GM21737 (cell line): ENCODE measurements at regions not wholly inside any gene's neighbourhood (a gene's known extent, or its start where the extent isn't known, plus 50 kb on each side); places are given as distances from the start of the nearest gene placed in this dataset.
"Not testable (repeated sequence)": the region's sequence is repeated elsewhere in the genome, so short reads cannot be mapped to it uniquely, and the experiment has no call there.

Experiments
- ATAC-seq: cut with Tn5 transposase; IDR thresholded peaks from one replicate; pipeline ENCODE4 v1.9.1; 2021; ENCODE audit warnings: mild to moderate bottlenecking, moderate library complexity; ENCODE audit not compliant: unreplicated experiment

DNA sequence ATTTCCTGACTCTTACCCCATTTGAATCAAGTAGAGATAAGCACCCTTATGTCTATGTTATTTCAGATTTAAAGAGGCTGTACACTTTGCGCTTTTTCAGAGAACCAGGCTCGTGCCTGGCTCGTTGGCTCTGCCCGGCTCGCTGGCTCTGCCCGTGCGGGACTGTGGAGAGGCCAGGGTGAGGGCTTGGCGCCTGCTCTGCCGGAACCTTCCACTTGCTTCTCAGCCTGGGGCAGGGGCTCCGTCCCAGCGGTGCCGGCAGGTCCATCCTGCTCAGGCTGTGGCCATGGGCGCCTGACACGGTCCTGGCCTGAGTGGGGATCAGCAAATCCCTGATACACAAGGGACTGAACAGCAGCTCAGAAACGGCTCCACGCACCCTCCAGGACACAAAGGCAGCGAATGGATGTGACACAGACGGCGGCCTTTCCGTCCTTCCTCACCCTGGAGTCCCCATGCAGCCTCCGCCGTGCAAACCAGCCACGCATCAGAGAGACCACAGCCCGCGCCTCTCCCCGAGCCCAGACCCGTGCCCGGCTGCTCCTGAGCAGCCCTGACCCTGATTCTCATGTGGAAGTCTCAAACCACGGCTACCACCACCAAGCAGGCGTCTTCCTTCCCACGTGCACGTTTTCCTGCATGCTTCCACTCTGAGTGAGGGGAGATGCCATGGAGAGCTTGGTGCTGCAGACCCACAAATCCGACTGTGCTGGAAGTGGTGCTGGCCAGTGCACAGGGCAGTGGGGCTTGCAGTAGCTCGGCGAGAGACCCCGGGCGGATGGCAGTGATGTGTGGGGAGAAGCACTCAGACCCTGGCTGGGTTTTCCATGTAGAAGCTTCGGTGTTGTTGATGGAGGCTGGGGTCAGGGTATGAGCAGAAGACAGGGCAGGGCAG lies 233.9 kb downstream of the ERMARD start:
- no peak for ATAC-seq

DNA sequence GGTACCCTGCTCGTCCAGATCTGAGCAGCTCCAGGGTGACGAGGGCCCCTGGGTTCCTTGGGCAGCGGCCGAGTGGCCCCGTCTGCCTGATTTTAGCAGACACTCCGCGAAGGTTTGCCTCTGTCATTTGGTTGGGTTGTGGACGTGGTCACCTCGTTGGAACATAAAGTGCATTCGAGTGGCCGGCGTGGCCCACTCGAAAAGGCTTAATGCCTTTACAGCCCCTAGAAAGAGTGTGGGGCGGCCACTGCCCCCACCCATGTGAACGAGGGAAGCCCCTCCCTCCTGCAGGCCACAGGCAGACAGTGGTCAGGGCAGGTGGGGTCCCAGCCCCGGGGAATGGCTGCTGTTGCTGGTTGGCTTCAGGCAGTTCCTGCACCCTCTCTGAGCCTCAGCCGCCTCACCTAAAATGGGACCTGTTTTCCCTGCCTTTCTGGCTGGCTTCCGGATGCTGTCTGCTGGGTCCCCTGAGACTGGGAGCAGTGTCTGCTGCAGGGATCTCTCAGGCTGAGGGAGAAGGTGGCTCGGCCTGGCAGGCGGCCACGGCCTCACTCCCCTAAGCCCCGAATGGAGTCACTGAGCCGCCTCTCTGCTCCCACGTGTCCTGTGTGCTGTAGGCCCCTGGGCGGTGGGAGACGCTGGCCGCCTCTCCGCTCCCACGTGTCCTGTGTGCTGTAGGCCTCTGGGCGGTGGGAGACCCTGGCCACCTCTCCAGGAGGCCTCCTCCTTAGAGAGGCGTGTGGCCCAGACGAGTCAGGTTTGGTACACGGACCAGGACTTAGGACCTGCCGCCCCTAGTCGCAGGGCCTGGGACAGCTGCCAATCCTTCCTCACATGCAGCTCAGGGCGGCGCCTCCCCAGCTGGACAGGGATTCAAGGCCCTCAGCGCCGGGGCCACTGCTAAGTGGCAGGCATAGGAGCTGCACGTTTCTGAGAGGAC lies 233.0 kb downstream of the ERMARD start:
- no peak for ATAC-seq

DNA sequence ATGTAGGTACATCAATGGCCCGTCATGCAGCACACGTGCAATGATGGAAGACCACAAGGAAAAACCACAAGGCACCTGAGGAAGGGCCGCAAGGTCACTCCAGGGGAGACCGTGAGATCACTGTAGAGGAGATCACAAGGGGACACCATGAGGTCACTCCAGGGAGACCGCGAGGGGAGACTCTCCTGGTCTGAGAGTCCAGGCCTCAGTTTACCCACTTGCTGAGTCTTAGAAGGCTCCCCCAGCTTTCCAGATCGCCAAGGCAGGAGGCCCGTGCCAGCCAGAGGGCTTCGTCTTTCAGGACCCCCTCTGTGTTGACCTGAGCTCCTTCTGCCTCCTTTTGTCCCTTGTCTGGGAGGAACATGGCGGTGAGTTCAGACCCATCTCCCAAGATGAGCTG lies 232.2 kb downstream of the ERMARD start:
- ATAC-seq, result no peak

DNA sequence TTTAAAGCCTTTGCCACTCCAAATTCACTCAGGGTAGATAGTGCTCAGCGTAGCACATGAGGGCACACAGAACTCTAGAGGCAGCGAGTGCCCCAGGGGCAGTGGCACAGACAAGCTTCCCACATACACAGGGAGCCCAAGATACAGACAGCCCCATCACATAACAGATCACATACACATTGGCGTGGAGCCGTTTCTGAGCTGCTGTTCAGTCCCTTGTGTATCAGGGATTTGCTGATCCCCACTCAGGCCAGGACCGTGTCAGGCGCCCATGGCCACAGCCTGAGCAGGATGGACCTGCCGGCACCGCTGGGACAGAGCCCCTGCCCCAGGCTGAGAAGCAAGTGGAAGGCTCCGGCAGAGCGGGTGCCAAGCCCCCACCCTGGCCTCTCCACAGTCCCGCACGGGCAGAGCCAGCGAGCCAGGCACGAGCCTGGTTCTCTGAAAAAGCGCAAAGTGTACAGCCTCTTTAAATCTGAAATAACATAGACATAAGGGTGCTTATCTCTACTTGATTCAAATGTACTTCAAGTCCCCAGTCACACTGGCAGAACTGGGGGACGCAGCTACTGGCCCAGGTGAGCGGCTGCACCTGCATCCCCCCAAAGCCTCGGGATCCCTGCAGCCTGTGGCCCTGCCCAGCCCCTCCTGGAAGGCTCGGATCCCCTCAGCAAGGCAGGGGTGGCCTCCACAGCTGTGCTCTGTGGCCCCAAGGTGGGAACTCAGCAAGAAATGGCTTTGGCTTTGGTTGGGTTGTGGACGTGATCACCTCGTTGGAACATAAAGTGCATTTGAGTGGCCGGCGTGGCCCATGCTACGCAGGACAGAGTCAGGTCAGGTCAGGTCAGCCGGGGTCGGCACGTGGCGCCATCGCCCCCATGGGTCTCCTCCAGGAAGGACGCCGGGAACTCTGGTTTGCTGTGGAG lies 231.3 kb downstream of the ERMARD start:
- no peak for ATAC-seq

DNA sequence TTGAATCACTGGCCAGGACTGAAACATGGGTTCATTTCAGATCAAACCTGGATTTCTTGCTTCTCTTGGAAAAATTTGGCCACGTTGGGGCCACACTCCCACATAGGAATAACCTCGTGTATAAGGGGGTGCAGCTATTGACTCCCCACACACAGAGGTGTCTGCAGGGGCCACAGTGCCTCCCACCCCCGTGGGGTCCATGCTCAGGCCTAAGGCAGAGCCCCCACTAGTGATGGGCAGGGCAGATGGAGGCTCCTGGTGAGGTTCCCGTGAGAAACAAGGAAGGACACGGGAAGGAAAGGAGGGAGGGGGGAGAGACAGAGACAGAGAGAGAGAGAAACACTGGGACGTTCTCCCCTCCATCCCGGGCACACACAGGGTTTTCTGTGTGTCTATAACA lies 230.5 kb downstream of the ERMARD start:
- ATAC-seq, result no peak

DNA sequence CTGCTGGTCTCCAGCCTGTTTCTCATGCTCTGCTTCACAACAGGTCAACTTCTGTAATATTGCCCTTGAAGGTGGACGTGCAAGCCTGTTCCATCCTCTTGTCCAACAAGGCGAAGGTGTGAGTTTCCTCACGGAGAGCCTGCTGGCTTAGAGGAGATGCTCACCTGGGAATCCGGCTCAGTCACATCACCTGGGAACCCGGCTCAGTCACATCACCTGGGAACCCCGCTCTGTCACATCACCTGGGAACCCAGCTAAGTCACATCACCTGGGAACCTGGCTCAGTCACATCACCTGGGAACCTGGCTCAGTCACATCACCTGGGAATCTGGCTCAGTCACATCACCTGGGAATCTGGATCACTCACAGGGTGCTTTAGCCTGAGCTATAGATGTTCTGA lies 230.1 kb downstream of the ERMARD start:
- ATAC-seq, result no peak

DNA sequence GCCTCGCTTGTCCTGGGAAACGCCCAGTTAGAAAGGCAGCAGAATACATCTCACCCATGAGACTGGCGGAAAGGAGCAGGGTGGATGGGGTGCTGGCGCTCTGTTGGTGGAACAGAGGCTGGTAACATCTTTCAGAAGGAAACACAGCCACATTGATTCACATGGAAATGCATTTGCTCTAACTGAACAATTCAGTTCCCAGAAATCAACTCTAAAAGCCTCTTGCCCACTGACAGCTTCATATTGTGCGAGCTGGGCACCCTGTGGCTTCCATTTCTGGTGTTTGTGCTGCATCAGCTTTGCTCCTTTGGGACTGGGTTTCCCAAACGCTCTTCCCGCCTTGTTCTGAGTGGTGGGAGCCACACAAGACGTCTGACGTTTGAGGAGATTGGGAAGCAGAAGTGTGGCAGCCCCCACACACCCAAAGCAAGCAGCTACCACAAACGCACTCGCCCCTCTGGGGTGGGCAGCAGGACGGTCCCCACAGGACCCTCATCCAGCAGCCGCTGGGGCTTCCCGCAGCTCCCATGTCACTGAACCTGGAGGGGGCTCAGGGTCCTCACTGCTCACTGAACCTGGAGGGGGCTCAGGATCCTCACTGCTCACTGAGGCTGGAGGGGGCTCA lies 229.5 kb downstream of the ERMARD start:
- ATAC-seq, result no peak

DNA sequence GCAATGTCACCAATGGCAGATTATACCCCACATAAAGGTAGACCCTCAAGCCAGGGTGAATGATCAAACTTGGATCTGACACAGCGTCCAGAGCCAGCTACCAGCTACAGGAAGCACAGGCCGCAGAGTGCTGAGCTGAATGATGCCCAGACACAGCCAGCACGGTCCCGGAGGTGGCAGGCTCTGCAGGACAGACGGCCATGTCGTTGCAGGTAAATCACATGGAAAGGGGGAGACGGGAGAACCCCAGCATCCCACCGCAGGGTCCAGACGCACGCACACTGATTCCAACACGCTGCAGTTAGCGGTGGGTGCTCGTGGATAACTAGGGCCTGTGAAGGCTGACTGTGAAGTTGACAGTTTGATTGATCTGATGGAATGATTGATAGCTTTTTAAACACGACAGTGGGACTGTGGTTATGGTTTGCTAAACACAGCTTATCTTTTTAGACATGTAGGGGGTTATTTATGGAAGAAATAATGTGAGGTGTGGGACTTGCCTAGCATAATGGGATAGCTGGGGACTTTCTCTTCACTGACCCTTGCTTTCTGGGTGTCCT lies 228.5 kb downstream of the ERMARD start:
- ATAC-seq, result no peak

DNA sequence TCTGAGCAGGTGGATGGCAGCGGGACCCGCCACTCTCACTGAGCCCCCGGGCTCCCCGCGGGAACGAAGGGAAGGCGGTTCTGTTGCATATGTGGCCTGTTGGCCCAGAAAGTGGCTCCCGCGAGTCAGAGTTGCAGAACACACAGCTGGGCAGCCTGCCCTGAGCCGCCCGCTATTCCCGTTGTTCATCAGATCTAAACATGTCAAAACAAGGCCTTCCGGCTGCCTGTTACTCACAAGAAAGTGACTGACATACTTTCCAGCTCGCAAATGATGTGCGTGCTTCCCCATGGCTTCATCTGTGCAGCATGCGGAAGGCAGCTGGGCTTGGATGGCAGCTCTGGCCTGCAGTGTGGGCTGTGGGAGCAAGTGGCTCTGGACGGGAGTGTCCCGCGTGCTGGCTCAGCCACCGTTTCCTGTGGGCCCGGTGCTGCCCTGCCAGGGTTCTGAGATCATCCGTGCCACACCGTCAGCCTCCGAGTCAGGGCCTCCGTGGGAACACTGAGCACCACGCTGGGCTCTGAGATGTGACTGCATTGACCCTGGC lies 227.3 kb downstream of the ERMARD start:
- ATAC-seq, result no peak

DNA sequence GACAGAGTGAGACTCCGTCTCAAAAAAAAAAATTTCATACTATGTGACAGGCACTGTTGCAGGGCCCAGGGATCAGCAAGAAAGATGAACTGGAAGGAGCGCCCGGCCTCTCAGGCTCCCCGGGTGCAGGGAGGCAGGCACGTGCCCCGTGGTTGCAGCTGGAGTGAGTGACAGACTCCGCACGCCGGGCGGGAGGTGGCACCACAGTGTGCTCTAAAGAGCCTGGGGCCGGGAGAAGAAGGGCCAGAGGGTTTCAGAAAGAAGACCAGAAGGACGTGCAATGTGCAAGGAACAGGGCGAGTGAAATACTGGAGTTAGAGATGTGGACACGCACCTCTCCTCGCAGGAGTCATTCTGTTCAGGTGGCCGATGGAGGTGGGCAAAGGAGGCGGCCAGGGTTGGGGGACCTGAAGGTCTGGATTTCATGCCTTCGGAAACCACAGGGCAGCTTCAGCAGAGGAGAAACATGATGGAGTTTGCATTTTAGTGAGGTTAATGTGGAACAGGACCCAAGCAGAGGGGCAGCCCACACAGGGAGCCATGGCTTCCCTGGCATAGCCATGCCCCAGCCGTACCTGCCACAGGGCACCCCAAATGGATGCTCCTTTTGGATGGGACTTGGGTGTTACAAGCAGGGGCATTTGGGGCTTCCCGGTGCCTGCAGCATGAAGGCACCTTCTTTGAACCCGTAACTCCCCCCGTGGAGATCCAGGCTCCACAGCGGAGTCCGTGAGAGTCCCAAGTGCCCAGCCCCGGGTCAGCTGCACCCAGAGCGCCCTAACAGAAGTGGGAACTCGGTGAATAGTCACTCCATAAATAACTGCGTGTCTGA lies 226.2 kb downstream of the ERMARD start:
- no peak for ATAC-seq

DNA sequence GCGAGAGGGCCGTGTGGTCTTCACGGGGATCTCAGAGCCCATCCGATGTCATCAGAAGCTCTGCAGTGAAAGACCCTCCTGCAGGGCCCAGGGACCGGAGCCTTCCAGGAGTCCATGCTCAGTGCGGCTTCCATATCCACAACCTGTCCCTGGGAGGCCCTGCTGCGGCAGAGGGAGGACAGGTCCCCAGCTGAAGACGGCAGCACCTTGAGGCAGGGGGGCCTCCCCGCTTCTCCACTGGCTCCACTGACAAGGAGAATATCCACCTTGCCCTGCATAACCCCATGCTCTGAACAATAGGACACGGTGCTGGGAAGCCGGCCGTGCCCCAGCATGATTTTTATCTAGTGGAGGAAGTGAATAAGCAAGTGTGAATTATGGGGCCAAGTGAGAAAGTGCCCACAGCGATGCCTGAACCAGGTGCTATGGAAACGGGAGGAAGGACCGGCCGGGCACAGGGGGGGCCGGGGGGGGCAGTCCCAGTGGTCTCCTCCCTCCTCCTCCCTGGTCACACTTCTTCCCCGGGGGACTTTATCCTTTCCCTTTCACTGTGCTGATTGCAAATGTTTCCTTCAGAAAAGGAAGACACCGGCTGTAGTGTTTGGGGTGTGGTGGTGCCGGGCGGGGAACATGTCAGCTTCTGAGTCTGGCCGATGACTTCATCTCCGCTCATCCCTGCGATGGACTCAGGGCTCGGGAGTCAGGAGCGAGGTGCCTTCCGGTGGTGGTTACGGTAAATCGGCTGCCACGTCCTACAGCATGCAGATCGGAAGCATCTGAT lies 225.1 kb downstream of the ERMARD start:
- ATAC-seq, result no peak

DNA sequence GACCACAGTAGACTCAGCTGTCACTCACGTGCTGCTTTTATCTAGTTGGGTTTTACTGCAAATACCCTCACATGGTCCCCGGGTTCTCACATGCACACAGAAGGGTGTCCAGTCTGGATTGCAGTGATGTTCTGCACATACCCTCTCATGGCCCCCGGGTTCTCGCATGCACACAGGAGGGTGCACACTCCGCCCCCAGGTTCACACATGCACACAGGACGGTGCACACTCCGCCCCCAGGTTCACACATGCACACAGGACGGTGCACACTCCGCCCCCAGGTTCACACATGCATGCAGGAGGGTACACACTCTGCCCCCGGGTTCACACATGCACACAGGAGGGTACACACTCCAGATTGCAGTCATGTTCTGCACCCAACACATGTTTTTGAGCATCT lies 224.3 kb downstream of the ERMARD start:
- no peak for ATAC-seq

DNA sequence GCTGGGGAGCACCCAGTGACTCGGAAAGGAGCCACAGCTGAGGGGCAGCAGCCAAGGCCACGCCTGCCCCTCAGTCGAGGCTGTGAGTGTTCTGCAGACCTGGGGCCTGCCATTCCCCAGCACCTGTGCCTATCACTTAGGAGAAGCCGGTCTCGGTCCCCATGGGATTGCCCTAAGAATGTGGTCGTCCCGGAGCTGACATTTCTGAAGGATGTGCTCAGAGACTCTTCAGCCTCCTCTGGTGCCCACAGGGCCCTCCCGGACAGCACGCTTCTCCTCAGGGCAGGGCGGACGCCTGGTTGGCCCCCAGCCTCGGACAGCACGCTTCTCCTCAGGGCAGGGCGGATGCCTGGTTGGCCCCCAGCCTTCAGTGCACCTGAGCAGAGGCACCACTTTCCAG lies 223.9 kb downstream of the ERMARD start:
- ATAC-seq, result no peak

DNA sequence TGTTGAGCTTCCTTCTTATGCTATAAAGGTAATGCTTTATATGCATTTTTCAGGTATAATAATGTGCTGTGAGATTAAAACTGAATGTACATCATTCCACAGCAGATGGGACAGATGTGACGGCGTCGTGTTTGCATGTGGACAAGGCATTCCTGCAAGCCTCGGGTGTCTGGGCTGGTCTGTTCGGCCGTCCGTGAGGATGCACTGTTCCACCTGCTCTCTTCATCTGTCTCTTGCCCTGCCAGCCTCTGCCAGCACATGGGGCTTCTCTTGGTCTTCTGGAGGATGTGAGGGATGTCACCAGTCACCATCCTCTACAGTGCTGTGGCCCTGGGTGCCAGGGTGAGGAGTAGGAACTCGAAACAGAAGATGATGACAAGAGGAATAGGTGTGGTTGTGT lies 223.2 kb downstream of the ERMARD start:
- ATAC-seq, result no peak

DNA sequence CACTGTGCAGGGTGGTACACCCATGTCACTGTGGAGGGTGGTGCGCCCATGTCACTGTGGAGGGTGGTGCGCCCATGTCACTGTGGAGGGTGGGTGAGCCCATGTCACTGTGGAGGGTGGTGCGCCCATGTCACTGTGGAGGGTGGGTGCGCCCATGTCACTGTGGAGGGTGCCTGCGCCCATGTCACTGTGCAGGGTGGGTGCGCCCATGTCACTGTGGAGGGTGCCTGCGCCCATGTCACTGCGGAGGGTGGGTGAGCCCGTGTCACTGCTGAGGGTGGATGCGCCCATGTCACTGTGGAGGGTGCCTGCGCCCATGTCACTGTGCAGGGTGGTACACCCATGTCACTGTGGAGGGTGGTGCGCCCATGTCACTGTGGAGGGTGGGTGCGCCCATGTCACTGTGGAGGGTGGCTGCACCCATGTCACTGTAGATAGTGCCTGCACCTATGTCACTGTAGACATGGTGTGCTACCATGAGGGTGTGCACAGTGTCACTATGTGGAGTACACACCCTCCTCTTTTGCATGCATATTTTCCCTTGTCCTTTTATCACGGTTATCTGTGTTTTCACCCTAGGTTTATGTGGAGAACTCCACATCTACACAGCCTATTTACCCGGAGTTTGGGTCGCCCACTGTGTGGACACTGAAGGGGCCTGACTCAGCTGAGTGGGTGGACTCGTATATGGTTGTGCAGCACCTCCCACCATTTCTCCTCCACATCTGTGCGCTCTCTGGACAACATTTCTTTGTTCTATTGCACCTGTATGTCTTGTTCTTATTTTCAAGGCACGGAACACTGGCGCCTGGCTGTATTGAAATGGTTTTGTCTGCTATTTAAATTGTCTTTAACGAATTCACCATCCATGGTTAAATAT lies 222.4 kb downstream of the ERMARD start:
- ATAC-seq, result not testable (repeated sequence)

DNA sequence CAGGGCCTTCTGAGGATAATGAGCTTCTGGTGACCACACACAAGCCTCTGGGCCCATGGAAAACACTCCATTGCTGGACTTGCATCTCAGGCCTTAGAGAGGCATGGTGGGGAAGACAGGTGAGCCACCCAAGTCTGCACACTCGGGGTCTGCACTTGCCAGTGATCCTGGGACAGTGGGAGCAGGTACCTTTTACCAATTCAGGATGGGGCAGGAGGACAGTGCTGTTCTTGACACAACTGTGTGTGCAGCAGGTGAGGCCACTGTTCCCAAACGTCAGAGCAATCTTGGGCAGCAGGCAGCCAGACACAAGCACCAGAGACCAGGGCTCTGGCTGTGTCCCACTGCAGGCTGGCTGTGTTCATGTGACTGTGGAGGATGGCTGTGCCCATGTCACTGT lies 221.3 kb downstream of the ERMARD start:
- ATAC-seq, result no peak

DNA sequence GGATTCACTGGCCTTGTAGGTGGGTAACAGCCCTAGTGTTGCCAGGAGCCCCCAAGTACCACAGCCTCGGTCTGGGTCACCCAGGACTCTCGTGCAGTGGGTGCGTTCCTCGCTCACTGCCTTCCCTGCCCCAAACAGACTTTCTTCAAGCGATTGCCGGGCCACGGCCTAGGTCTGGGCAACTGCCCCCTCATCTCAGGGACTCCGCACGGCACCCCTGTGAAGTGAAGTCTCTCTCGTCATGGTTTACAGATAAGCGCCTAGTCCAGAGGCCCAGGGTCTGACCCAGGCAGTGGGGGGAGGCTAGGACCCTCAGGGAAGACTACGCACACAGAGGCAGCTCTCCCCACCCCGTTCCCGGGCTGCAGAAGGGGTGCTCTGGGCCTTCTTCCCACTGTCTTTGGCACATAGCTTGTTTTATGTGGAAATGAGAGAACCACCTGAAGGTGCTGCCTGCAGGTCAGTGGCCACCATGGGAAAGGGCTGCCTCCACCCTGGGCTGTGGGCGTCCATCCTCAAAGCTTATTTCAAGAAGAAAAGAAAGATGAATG lies 220.8 kb downstream of the ERMARD start:
- no peak for ATAC-seq
